ENCODE measurements at regions not wholly inside any gene's neighbourhood (a gene's known extent, or its start where the extent isn't known, plus 50 kb on each side); places are given as distances from the start of the nearest gene placed in this dataset.
"Not testable (repeated sequence)": the region's sequence is repeated elsewhere in the genome, so short reads cannot be mapped to it uniquely, and the experiment has no call there.

DNA sequence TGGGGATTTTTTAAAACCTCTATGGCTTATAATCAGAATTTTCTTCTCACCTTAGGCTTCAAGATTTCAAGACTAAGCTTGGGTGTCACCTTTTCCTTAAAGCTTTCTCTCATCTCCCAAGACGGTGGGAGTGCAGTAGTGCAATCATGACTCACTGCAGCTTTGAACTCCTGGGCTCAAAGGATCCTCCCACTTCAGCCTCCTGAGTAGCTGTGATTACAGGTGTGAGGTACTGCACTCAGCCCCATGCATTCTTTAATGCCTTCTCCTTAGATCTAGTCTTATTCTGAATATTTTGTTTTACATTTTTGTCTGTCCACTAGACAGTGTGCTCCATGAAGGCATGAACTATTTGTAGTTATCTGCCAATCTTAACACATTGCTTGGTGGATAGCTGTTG lies 55.7 kb upstream of the FAT3 start:
- DNase-seq = no peak

DNA sequence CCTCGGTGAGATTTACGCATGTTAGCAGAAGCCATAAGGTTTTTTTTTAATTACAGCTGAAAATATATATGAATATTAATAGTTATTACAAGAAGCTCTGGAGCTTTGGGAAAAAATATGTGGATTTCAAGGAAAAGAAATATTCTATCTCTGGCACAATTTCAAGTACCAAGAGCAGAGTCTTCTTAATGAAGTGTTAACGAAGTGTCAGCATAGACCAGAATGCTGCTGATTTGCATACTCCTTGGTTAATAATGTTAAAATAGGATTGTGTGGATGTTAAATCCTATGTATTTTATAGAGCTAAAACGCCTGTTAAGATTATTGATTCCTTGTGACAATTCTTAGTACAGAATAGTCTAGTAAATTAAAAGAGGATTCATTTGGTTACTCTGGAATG lies 57.0 kb upstream of the FAT3 start:
- DNase-seq = no peak

DNA sequence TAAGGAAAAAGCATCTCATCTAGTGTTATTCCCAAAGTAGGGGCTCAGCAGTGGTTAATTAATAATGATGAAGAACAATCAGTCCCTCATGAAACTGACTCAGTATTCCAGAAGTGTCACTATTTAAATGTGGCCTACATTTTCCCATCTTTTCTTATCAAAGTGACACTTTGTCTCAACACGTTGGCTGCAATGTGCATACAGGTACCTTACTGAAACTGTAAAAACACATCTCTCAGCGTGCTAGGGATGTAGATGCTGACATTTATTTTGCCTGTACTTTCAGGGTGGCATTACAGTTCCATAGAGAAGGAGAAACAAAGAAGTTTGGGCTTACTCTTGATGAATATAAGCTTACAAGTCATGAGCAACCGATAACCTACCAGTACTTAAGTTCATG lies 58.3 kb upstream of the FAT3 start:
- DNase-seq = no peak

DNA sequence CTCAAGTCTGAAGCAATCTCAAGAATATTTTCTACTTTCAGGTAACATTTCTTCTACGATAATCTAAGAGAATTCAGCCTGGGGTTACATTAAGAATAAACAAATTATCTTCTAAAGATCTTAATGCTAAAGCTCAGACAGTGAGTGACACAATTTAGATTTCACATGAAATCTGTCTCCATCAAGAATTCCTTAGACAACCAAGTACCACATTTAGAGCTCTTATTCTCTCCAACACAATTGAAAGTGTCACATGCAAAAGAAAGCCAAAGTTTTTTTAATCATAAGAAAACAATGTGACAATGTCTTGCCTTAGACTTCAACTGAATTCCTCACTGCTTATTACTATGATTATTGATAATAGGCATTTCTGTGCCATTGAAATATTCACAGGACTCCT lies 60.7 kb upstream of the FAT3 start:
- DNase-seq = no peak

GRCh38 chr11:92162776-92163175 lies 61.8 kb upstream of the FAT3 start:
- DNase-seq = no peak

GRCh38 chr11:92159931-92160330 lies 64.7 kb upstream of the FAT3 start:
- DNase-seq = no peak

GRCh38 chr11:92157390-92157789 lies 67.2 kb upstream of the FAT3 start:
- not testable (repeated sequence) for DNase-seq

- no peak for DNase-seq
These were observed 70.0 kb upstream of the FAT3 start for GRCh38 chr11:92154611-92155010.

DNA sequence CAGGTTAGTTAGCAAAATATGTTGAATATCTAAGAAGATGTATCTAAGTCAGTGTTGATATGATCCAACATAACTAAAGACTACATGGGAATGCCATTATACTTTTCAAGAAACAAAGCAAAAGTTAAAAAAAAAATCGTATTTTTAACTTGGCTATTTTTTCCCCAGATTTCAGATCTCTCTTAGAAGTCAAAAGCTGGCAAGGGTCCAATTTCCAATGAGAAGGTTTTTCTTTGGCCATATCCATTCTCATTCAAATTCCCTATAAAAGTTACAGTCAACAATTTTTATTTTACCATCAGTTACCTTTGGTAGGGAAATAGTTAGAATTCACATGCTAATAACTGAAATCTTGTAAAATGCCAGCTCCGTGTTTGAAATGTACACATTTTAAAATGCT lies 70.5 kb upstream of the FAT3 start:
- no peak for DNase-seq

- DNase-seq = no peak
These were observed 71.1 kb upstream of the FAT3 start for GRCh38 chr11:92153542-92153941.

GRCh38 chr11:92152245-92152644 lies 72.4 kb upstream of the FAT3 start:
- no peak for DNase-seq

- no peak for DNase-seq
These were observed 74.6 kb upstream of the FAT3 start for GRCh38 chr11:92149996-92150395.

DNA sequence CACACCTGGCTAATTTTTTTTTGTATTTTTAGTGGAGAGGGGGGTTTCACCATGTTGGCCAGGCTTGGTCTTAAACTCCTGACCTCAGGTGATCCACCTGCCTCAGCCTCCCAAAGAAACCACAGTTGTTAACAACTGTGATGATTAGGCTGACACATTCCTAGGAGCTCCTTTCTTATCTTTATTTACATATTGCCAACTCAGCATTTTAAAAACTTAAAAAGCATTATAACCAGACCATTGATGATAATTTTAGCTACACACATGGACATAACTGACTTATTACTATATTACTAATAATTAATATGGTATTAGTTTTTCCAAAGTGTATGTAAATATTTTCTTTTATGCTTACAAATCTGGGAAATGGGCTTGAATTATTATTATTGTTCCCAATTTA lies 82.9 kb upstream of the FAT3 start:
- no peak for DNase-seq

- no peak for DNase-seq
These were observed 83.5 kb upstream of the FAT3 start for GRCh38 chr11:92141159-92141558.

GRCh38 chr11:92140021-92140420 lies 84.6 kb upstream of the FAT3 start:
- no peak for DNase-seq

GRCh38 chr11:92138296-92138695 lies 86.3 kb upstream of the FAT3 start:
- no peak for DNase-seq

- no peak for DNase-seq
These were observed 86.9 kb upstream of the FAT3 start for GRCh38 chr11:92137747-92138146.

GRCh38 chr11:92136797-92137196 lies 87.8 kb upstream of the FAT3 start:
- no peak for DNase-seq

DNA sequence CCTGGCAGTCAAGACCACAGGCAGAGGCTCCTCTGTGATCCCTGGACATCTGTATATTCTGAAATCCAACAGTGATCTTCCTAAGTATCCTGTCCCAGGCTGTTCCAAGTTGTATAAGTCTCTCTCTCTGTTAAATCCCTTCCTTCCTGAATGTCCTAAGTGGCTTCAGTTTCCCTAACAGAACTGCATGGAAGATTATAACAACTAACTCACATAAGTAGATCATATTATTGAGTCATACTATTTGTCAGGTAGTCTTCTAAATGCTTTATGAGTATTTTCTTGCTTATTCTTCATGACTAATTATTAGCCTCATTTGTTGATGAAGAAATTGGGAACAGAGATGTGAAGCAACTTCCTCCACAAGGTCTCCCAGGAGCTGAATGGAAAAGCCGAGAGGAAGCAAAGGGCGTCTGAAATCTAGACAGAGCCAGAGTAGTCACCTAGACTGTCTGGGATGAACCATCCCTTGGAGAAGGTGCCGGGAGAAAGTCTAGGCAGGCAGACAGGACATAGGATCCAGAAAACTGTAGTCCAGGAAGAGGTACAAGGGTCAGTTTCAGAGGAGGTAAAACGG lies 93.2 kb upstream of the FAT3 start:
- no peak for DNase-seq

- no peak for DNase-seq
These were observed 94.2 kb upstream of the FAT3 start for GRCh38 chr11:92130421-92130831.

- DNase-seq = no peak
These were observed 94.8 kb upstream of the FAT3 start for GRCh38 chr11:92129811-92130210.

DNA sequence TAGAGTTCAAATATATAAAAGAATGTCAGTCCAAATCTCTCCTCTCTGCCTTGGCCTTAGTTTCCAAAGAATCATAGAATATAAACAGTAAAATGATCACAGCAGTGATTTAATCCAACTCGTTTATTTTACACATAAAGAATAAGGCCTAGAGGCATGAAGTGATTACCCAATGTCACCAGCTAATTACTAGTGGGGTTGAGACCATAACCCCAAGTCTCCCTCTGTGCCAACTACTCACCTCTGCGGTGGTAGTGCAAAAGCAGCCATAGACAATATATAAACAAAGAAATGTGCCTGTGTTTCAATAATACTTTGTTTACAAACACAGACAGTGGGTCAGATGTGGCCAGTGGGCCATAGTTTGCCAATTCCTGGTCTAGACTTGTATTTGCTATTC lies 96.6 kb upstream of the FAT3 start:
- DNase-seq = no peak

DNA sequence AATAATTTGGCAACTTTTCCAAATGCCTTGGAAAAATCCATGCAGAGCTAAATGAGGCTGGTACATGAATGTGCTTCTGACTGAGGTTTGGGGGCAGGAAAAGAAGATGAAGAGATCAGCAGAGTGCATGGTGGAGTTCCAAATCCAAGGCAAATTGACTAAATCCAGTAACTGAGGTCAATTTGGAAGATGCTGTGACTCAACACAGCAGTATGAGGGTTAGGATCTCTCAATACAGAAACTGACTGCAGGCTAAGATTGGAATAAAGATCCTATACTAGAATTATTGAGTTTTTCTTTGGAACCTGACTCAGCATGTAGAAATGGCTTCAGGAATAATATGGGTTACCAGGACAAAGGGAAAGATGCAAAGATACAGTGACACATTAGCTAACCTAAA lies 99.3 kb upstream of the FAT3 start:
- no peak for DNase-seq

GRCh38 chr11:92123540-92123939 lies 101.1 kb upstream of the FAT3 start:
- no peak for DNase-seq

DNA sequence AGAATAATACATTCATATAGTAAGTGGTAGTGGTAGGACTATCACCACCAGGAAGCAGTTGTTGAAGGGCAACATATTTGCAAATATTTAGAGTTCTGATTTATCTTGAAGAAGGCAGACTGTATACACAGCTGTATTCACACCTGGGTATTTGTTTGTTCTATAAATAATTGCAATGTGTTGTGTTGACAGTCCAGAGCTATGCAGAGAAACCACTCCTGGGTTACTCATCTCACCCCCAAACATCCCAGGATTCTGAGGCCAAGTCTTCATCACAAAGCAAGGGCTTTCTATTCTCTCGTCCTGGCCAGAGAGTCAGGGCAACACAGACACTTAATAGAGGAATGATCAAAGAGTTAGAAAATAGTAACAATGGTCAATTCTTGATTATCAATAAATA lies 102.1 kb upstream of the FAT3 start:
- no peak for DNase-seq

DNA sequence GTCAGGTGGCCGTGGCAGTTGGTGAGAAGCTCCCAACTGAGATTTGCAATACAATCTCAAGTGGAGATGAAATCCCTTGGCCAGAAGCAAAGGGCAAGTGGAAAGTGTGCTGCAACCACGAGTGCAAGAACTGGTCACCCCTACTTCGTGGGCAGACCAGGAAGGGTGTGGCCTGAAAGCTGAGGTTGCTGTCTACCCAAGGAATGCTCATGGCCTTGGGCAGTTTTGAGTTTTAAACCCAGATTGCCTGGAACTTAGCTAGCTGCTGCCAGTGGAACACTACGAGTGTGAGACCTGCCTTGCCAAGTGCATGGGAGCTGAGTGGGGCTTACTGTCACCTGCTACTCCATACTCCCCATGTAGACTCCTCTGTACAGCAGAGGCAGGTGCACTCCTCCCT lies 113.3 kb upstream of the FAT3 start:
- DNase-seq = no peak
